Neural cell (in vitro differentiated cells): ENCODE measurements at regions not wholly inside any gene's neighbourhood (a gene's known extent, or its start where the extent isn't known, plus 50 kb on each side); places are given as distances from the start of the nearest gene placed in this dataset.

Source experiments
- H2AFZ ChIP-seq: fragments of 200-600, 300-800 bp; sonication (generic), shearing (Covaris generic); 2 replicates; pipeline ENCODE4 v1.6.0; 2014; ENCODE audit warnings: low read depth, mild to moderate bottlenecking, antibody characterized with exemption, low read length, moderate library complexity
- H3F3A ChIP-seq: fragments of 200-600 bp; shearing (Covaris generic); 2 replicates; pipeline ENCODE4 v1.6.1; 2016; ENCODE audit warnings: mild to moderate bottlenecking, moderate library complexity, mixed read lengths, antibody characterized with exemption, low read length; ENCODE audit not compliant: insufficient read depth, poor library complexity, severe bottlenecking
- H3K27ac ChIP-seq: fragments of 200-600, 300-800 bp; sonication (generic), shearing (Covaris generic); 2 replicates; pipeline ENCODE4 v1.5.1; 2014; ENCODE audit warnings: mild to moderate bottlenecking, low read length, moderate library complexity
- H3K27me3 ChIP-seq: fragments of 300-800, 200-600 bp; sonication (generic), shearing (Covaris generic); 2 replicates; pipeline ENCODE4 v1.6.0; 2014; ENCODE audit warnings: mild to moderate bottlenecking, low read depth, low read length, moderate library complexity; ENCODE audit not compliant: insufficient read depth
- H3K36me3 ChIP-seq: fragments of 300-800, 200-600 bp; sonication (generic), shearing (Covaris generic); 2 replicates; pipeline ENCODE4 v1.5.1; 2014; ENCODE audit warnings: mild to moderate bottlenecking, antibody characterized with exemption, low read length, moderate library complexity; ENCODE audit not compliant: insufficient read depth
- H3K4me2 ChIP-seq: fragments of 300-800, 200-600 bp; sonication (generic), shearing (Covaris generic); 2 replicates; pipeline ENCODE4 v1.6.0; 2014; ENCODE audit warnings: mild to moderate bottlenecking, low read length
- H3K4me3 ChIP-seq: fragments of 300-800, 200-600 bp; sonication (generic), shearing (Covaris generic); 2 replicates; pipeline ENCODE4 v1.5.1; 2014; ENCODE audit warnings: mild to moderate bottlenecking, low read length, moderate library complexity
- H3K79me2 ChIP-seq: fragments of 200-600 bp; shearing (Covaris generic); replicated peaks from 2 replicates; pipeline ENCODE4 v1.6.0; 2014; ENCODE audit warnings: mild to moderate bottlenecking, low read length, moderate library complexity; ENCODE audit not compliant: insufficient read depth
- H3K9ac ChIP-seq: fragments of 300-800, 200-600 bp; sonication (generic), shearing (Covaris generic); 2 replicates; pipeline ENCODE4 v1.6.1; 2016; ENCODE audit warnings: mild to moderate bottlenecking, low read length, mixed read lengths
- H3K9me2 ChIP-seq: fragments of 200-600 bp; shearing (Covaris generic); 2 replicates; pipeline ENCODE4 v1.6.1; 2016; ENCODE audit warnings: mild to moderate bottlenecking, low read length, mixed read lengths; ENCODE audit not compliant: insufficient read depth
- H3K9me3 ChIP-seq: fragments of 200-600, 300-800 bp; sonication (generic), shearing (Covaris generic); 2 replicates; pipeline ENCODE4 v1.6.1; 2016; ENCODE audit warnings: mild to moderate bottlenecking, mixed run types, low read length, moderate library complexity, mixed read lengths
- H4K20me1 ChIP-seq: fragments of 200-600 bp; shearing (Covaris generic); 2 replicates; pipeline ENCODE4 v1.6.1; 2016; ENCODE audit warnings: mild to moderate bottlenecking, mixed run types; ENCODE audit not compliant: insufficient read depth
- EP300 ChIP-seq: fragments of 450-650 bp; conservative IDR thresholded peaks from 2 replicates; pipeline ENCODE4 v1.6.1; 2014; ENCODE audit warnings: antibody characterized with exemption, mild to moderate bottlenecking, moderate library complexity; ENCODE audit not compliant: poor library complexity, severe bottlenecking
- EZH2 ChIP-seq: fragments of 200-600, 300-800 bp; shearing (Covaris generic), sonication (generic); IDR thresholded peaks from 2 replicates; pipeline ENCODE4 v1.6.1; 2014; ENCODE audit warnings: antibody characterized with exemption, low read length, borderline replicate concordance, mild to moderate bottlenecking; ENCODE audit not compliant: insufficient read depth, poor library complexity, severe bottlenecking
- MXI1 ChIP-seq: fragments of 450-650 bp; conservative IDR thresholded peaks from 2 replicates; pipeline ENCODE4 v1.6.1; 2014; ENCODE audit warnings: antibody characterized with exemption, mild to moderate bottlenecking; ENCODE audit not compliant: poor library complexity, severe bottlenecking
- POLR2AphosphoS5 ChIP-seq: IDR thresholded peaks from 2 replicates; pipeline ENCODE4 v1.6.1; 2012
- RAD21 ChIP-seq: fragments of 450-650 bp; conservative IDR thresholded peaks from 2 replicates; pipeline ENCODE4 v1.6.1; 2014; ENCODE audit warnings: antibody characterized with exemption, mild to moderate bottlenecking, moderate library complexity
- SMC3 ChIP-seq: fragments of 450-650 bp; conservative IDR thresholded peaks from 2 replicates; pipeline ENCODE4 v1.6.1; 2014; ENCODE audit warnings: antibody characterized with exemption, mild to moderate bottlenecking, moderate library complexity; ENCODE audit not compliant: poor library complexity
- TAF1 ChIP-seq: IDR thresholded peaks from 2 replicates; pipeline ENCODE4 v1.6.1; 2012; ENCODE audit warnings: low read depth
- TF ChIP-seq, protein P1 (sequence below): fragments of 450-650 bp; IDR thresholded peaks from 2 replicates; pipeline ENCODE4 v1.5.1; 2014; ENCODE audit warnings: antibody characterized with exemption, mild to moderate bottlenecking, moderate library complexity; ENCODE audit not compliant: poor library complexity, severe bottlenecking
- TF ChIP-seq, protein P2 (sequence below): IDR thresholded peaks from 2 replicates; pipeline ENCODE4 v1.6.1; 2012; ENCODE audit warnings: borderline replicate concordance

DNA sequence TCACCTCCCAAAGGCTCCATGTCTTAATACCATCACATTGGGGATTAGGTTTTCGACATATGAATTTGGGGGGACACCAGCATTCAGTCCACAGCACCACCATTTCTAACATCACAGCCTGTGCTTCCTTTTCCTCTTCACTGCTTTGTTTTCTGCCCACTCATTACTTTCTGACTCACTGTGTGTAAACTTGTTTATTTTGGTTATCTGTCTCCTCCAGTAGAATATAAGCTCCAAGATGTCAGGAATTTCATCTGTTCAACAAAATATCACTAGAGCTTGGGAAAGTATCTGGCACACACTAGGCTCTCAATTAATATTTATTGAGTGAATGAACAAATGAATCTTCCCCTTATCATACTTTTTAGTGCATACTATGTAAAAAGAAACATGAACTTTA lies 152.0 kb downstream of the NUFIP1 start:
- Histone ChIP-seq H3K9ac (no peak overlapping the region), H3K27ac (no peak overlapping the region), H3K36me3 (no peaks in the 10 kb centered on the region), H4K20me1 (no peaks in the 10 kb centered on the region), H3K4me2 (no peak overlapping the region), H2AFZ (no peak overlapping the region), H3K4me3 (no peak overlapping the region), H3K79me2 (no peaks in the 10 kb centered on the region), H3F3A (no peaks in the 10 kb centered on the region), H3K9me2 (no peaks in the 10 kb centered on the region), H3K27me3 (no peaks in the 10 kb centered on the region), H3K9me3 (no peaks in the 10 kb centered on the region)
- TF ChIP-seq EZH2 (no peak), POLR2AphosphoS5 (no peak), EP300 (no peak), TAF1 (no peak), MXI1 (no peak), RAD21 (no peak), SMC3 (no peak)
- TF ChIP-seq, protein P1, sequence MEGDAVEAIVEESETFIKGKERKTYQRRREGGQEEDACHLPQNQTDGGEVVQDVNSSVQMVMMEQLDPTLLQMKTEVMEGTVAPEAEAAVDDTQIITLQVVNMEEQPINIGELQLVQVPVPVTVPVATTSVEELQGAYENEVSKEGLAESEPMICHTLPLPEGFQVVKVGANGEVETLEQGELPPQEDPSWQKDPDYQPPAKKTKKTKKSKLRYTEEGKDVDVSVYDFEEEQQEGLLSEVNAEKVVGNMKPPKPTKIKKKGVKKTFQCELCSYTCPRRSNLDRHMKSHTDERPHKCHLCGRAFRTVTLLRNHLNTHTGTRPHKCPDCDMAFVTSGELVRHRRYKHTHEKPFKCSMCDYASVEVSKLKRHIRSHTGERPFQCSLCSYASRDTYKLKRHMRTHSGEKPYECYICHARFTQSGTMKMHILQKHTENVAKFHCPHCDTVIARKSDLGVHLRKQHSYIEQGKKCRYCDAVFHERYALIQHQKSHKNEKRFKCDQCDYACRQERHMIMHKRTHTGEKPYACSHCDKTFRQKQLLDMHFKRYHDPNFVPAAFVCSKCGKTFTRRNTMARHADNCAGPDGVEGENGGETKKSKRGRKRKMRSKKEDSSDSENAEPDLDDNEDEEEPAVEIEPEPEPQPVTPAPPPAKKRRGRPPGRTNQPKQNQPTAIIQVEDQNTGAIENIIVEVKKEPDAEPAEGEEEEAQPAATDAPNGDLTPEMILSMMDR: no peak
- TF ChIP-seq, protein P2, sequence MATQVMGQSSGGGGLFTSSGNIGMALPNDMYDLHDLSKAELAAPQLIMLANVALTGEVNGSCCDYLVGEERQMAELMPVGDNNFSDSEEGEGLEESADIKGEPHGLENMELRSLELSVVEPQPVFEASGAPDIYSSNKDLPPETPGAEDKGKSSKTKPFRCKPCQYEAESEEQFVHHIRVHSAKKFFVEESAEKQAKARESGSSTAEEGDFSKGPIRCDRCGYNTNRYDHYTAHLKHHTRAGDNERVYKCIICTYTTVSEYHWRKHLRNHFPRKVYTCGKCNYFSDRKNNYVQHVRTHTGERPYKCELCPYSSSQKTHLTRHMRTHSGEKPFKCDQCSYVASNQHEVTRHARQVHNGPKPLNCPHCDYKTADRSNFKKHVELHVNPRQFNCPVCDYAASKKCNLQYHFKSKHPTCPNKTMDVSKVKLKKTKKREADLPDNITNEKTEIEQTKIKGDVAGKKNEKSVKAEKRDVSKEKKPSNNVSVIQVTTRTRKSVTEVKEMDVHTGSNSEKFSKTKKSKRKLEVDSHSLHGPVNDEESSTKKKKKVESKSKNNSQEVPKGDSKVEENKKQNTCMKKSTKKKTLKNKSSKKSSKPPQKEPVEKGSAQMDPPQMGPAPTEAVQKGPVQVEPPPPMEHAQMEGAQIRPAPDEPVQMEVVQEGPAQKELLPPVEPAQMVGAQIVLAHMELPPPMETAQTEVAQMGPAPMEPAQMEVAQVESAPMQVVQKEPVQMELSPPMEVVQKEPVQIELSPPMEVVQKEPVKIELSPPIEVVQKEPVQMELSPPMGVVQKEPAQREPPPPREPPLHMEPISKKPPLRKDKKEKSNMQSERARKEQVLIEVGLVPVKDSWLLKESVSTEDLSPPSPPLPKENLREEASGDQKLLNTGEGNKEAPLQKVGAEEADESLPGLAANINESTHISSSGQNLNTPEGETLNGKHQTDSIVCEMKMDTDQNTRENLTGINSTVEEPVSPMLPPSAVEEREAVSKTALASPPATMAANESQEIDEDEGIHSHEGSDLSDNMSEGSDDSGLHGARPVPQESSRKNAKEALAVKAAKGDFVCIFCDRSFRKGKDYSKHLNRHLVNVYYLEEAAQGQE: no peak

DNA sequence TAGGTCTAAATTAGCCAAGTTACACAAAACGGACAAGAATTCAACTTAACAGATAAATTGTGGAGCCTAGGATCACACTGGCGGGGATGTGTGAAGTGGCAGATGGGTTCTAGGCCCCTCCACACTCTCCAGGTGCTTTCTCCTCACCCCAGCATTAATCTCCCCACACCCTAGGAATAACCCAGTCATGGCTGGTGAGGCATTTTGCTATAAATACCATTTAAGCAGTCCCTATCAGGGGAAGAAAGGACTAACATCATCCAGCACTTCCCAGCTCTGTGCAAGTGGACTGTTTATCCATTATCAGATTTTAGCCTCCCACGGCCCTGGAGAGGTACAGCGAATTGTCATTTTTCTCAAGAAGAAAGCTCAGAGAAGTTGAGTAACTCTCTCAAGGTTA lies 154.9 kb downstream of the NUFIP1 start:
- no peak overlapping the region for H3K4me3 ChIP-seq
- H3K79me2 ChIP-seq: no peaks in the 10 kb centered on the region
- no peaks in the 10 kb centered on the region for H3K9me3 ChIP-seq
- H4K20me1 ChIP-seq: no peaks in the 10 kb centered on the region
- TF ChIP-seq, protein P2: no peak
- TF ChIP-seq TAF1 (no peak), POLR2AphosphoS5 (no peak), SMC3 (no peak), EZH2 (no peak), RAD21 (no peak), EP300 (no peak), MXI1 (no peak)
- TF ChIP-seq, protein P1: no peak
- H3F3A ChIP-seq: no peaks in the 10 kb centered on the region
- no peak overlapping the region for H2AFZ ChIP-seq
- H3K27ac ChIP-seq: no peak overlapping the region
- no peak overlapping the region for H3K4me2 ChIP-seq
- H3K9ac ChIP-seq: no peak overlapping the region
- no peaks in the 10 kb centered on the region for H3K27me3 ChIP-seq
- no peaks in the 10 kb centered on the region for H3K9me2 ChIP-seq
- no peaks in the 10 kb centered on the region for H3K36me3 ChIP-seq
